EL (cell line): ENCODE measurements at regions not wholly inside any gene's neighbourhood (a gene's known extent, or its start where the extent isn't known, plus 50 kb on each side); places are given as distances from the start of the nearest gene placed in this dataset.
"Not testable (repeated sequence)": the region's sequence is repeated elsewhere in the genome, so short reads cannot be mapped to it uniquely, and the experiment has no call there.

Experiments used
- DNase-seq: peaks from one replicate; pipeline ENCODE4 v3.0.0-alpha.2; 2016

GRCh38 chr1:233435622-233436021 is 108.1 kb downstream of the MAP3K21 start:
- DNase-seq, result no peak

GRCh38 chr1:233439721-233440120 is 112.2 kb downstream of the MAP3K21 start:
- DNase-seq, result no peak

DNA sequence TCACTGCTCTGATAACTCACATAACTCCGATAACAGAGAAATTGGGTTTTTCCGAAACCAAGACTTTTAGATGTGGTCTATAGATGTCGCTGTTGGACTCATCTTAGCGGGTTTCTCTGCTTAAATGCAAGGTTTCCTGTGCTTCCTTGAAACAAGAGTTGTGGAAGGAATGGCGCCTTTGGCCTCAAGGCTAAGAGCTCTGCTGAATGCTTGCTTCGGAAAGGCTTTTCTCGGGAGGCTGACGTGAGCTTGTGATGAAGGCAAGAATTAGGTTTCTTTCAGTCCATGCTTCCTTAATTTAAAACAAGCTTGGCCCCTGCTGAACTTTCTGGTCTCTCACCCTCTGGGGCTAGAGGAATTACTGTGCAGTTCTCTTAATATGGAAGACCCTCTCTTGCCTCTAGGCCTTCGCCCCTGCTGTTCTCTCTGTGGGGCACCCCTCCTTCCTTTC is 113.5 kb downstream of the MAP3K21 start:
- peak; percentile 40 for DNase-seq

GRCh38 chr1:233442026-233442780 is 114.7 kb downstream of the MAP3K21 start:
- DNase-seq, result no peak

- no peak for DNase-seq
Measured at GRCh38 chr1:233443040-233443760, 115.7 kb downstream of the MAP3K21 start.

DNA sequence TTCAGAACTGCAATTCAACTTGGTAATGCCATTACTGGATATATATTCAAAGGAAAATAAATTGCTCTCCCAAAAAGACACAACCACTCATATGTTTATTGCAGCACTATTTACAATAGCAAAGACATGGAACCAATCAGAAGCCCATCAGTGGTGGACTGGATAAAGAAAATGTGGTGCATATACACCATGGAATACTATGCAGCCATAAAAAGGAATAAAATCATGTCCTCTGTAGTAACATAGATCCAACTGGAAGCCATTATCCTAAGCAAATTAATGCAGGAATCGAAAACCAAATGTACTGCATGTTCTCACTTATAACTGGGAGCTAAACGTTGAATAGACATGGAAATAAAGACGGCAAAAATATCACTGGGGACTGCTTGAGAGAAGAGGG is 117.0 kb downstream of the MAP3K21 start:
- DNase-seq, result no peak

- DNase-seq, result no peak
Measured at GRCh38 chr1:233445737-233446136, 118.2 kb downstream of the MAP3K21 start.

- no peak for DNase-seq
Measured at GRCh38 chr1:233446935-233447334, 119.4 kb downstream of the MAP3K21 start.

GRCh38 chr1:233448109-233448689 is 120.7 kb downstream of the MAP3K21 start:
- no peak for DNase-seq

DNA sequence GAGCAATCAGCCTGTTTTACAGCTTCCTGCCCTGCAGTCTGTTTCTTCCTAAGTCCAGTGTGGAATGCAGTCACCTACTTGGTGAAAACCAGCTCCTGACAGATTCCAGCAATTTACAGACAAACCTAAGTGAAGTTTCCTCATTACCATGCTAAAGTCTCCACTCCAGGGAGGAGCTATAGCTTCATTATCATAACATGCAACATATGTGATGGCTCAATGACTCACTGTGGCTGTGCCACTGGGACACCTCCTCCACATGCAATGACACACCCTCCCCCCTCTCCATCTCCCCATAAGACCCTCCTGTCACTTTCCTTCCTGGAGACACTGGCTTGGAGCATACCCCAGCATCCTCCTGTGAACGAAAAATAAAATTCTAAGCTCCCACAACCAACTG is 125.2 kb downstream of the MAP3K21 start:
- DNase-seq, result no peak

GRCh38 chr1:233453433-233454200 is 126.1 kb downstream of the MAP3K21 start:
- DNase-seq, result no peak

DNA sequence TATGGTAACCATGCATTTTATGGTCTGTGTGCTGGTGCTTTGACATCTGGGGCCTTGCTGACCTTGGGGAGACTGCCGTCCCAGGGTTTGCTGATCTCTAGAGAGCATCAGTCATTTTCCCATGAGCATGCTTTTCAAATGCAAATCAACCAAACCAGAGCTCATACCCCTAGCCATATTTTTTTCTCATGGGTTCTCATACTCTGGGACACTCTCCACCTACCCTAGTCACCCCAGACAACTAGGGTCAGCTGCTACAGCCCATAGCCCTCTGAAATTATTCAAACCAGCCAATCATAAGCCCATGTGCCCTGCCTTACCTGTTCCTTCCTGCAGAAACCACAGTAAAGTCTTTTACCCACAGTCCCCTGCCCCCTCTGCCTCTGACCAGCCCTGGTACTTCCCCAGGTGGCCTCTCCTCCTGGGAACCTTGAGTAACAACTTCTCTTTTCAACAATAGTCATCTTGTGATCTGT is 132.0 kb downstream of the MAP3K21 start:
- no peak for DNase-seq

DNA sequence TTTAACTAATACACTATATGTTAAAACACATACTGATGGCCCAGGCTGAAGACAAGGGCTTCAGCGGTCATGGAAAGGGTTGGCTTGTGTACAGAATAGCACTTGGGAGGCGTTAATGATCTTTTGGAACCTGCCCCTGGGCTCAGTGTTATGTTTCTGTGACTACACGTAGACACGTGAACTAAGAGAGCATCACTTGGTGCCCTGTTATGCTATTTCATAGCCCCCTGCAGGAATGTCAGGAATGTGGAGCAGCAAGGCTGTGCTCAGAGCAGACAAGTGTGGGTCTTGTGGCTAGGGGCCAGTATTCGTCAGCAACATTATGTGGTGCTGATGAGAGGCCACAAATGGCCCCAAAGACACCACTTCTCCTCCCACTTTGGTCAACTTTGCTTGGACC is 132.4 kb downstream of the MAP3K21 start:
- peak; percentile 2 for DNase-seq

DNA sequence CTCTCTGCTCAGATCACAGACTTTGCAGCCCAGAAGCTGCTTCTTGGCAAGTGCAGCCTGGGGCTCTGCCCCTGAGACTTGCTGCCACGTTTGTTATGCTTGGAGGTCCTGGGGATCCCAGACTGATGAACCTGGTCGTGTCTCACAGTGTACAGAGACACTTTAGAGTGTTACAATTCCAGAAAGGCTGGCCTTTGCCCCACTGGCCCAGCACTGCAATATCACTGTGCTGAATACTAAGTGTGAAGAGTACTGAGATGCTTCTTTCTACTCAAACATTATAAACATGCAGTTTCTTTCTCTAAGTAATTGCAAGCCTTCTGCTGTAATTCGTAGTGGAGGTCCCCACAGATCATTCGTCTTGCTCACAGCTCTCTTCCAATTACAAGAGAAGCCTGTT is 133.2 kb downstream of the MAP3K21 start:
- DNase-seq, result no peak

DNA sequence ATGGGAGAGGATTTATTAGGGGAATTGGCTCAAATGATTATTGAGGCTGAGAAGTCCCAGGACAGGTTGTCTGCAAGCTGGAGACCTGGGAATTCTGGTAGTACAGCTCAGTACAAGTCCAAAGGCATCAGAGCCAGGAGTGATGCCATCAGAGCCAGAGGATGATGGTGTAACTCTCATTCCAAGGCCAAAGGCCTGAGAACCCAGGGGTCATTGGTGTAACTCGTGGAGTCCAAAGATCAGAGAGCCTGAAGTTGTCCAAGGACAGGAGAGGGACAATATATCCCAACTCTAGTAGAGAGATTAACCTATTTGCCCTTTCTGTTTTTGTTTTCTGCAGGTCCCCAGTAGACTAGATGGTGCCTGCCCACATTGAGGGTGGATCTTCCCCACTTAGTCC is 134.3 kb downstream of the MAP3K21 start:
- no peak for DNase-seq

DNA sequence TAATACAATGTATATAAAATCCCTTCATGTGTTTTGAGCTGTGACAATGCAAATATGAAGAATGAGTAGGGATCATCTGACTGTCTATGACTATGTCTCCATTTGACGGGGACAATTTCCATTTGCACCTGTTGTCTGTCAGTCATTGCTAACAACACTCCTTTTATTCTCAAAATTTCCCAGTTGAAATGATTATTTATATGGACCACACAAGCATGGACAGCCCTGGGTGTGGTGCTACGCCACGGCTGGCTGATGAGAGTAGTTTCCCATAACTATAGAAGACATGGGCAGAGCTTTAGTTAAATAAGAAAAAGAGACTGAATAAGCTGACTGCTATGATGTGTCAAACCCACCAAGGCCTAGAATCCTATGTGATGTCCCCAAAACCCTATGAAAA is 135.8 kb downstream of the MAP3K21 start:
- no peak for DNase-seq

DNA sequence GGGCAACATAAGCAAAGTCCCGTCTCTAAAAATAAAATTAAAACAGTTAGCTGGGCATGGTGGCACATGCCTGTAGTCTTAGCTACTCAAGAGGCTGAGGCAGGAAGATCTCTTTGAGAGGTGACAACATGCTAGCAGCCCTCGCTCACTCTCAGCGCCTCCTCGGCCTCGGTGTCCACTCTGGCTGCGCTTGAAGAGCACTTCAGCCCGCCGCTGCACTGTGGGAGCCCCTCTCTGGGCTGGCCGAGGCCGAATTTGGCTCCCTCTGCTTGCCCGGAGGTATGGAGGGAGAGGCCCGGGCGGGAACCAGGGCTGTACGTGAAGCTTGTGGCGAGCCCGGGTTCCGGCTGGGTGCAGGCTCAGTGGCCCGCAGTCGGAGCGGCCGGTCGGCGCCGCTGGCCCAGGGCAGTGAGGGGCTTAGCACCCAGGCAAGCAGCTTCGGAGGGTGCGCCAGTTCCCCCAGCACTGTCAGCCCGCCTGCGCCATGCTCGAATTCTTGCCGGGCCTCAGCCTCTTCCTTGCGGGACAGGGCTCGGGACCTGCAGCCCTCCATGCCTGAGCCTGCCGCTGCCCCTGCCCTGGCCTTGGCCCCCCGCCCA is 138.3 kb downstream of the MAP3K21 start:
- no peak for DNase-seq

GRCh38 chr1:233470741-233471499 is 143.0 kb upstream of the KCNK1 start:
- DNase-seq, result no peak

DNA sequence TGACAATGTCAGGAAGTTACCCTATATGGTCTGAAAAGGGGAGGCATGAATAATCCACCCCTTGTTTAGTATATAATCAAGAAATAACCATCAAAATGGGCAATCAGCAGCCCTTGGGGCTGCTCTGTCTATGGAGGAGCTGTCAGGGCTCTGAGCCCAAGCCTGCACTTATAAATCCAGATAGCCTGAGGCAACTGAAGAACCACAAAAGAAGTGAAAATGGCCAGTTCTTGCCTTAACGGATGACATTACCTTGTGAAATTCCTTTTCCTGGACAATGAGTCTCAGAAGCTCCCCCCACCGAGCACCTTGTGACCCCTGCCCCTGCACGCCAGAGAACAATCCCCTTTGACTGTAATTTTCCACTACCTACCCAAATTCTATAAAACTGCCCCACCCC is 142.1 kb upstream of the KCNK1 start:
- not testable (repeated sequence) for DNase-seq

GRCh38 chr1:233472796-233473195 is 141.1 kb upstream of the KCNK1 start:
- DNase-seq, result not testable (repeated sequence)

GRCh38 chr1:233473549-233474204 is 140.2 kb upstream of the KCNK1 start:
- no peak for DNase-seq
